ENCODE measurements at regions not wholly inside any gene's neighbourhood (a gene's known extent, or its start where the extent isn't known, plus 50 kb on each side); places are given as distances from the start of the nearest gene placed in this dataset.

GRCh38 chr9:673264-673965 lies 168.1 kb upstream of the DMRT1 start:
- DNase-seq (ENCODE audit: low read depth in 2 of 2), result no peak

GRCh38 chr9:673966-674526 lies 167.5 kb upstream of the DMRT1 start:
- DNase-seq (ENCODE audit: low read depth in 2 of 2), result no peak

GRCh38 chr9:675697-676370 lies 165.7 kb upstream of the DMRT1 start:
- no peak for DNase-seq (ENCODE audit: low read depth in 2 of 2)

DNA sequence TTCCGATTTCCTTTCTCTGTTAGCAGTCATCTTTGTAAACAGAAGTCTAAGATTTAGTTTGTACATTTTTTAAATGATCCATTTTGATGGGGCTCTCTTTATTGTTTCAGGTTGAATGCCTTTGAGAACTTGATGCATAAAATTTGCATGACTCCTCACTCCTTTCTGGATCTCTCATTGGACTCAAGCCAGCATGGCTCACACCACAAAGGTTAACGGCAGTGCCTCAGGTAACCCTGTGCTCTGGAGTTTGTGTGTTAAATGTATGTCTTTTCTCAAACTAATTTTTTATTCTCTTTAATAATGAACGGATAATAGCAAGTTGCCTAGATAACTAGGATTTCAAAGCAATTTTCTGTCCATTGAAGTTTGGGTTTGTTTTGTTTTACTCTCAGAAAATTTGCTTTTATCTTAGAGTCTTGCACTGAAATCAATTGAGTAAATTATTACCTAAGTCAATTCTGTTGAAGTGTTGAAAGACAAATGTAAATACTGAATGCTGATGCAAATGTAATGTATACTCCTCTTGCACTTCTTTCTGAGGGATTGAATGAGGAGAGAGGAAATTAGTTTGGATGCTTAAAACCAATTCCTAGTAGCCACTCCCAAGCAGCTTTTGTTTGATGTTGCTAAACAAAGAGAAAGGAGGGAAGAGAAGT lies 164.6 kb upstream of the DMRT1 start:
- DNase-seq (ENCODE audit: low read depth in 2 of 2), result no peak

DNA sequence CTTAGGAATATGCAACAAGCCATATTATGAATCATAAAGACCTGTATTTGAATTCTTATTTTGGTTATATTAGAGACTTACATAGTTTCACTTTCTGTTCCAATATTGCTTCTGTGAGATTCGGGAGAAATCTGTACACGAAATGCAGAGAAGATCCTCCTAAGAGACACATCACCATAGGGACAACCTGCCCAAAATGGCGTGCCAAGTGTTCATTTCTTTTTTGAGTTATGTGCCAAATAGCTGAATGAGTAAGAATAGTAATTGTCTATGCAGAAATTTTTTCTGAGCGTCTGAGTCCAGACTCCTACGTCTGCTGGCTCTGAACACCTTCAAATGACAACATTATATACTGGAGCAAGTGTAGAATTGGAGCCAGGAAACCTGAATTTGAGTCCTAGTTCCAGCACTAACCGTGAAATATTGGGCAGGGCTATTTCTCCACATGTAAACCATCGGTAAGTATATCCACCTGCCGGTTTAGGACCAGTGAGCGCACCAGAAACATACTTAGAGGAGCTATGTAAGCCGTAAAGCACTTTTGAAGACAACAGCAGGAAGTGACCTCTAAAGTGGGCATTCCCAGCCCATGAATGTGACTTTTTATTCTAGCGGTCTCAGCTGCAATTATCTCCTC lies 163.9 kb upstream of the DMRT1 start:
- no peak for DNase-seq (ENCODE audit: low read depth in 2 of 2)

DNA sequence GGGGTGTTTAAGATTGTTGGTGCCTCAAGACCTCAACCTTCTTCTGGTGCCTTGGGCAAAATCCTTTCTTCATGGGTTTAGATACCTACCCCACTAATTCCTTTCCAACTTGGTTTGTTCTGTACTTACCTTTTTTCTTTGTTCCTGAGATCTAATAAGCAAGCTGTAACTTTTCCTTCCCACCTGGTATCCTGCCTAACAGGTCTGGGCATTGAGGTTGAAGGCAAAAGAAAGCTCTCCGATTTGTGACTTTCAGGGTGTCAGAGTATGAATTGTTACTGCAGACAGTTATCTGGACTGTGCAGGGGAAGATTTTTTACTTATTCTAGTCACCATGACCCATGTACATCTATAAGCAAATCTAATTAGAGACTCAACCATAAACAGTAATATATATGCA lies 162.6 kb upstream of the DMRT1 start:
- no peak for DNase-seq (ENCODE audit: low read depth in 2 of 2)

DNA sequence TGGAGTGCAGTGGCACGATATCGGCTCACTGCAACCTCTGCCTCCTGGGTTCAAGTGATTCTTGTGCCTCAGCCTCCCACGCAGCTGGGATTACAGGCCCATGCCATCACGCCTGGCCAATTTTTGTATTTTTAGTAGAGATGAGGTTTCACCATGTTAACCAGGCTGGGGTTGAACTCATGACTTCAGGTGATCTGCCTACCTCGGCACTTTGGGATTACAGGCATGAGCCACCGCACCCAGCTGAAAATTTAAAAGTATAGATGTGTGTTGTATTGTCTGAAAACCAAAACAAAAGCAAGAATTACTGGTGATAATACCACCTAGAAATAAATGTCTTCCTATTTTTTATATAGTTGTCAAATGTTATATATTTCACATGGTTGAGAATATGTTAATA lies 162.0 kb upstream of the DMRT1 start:
- DNase-seq (ENCODE audit: low read depth in 2 of 2), result no peak

- DNase-seq (ENCODE audit: low read depth in 2 of 2), result no peak
Measured at GRCh38 chr9:680106-680505, 161.4 kb upstream of the DMRT1 start.

DNA sequence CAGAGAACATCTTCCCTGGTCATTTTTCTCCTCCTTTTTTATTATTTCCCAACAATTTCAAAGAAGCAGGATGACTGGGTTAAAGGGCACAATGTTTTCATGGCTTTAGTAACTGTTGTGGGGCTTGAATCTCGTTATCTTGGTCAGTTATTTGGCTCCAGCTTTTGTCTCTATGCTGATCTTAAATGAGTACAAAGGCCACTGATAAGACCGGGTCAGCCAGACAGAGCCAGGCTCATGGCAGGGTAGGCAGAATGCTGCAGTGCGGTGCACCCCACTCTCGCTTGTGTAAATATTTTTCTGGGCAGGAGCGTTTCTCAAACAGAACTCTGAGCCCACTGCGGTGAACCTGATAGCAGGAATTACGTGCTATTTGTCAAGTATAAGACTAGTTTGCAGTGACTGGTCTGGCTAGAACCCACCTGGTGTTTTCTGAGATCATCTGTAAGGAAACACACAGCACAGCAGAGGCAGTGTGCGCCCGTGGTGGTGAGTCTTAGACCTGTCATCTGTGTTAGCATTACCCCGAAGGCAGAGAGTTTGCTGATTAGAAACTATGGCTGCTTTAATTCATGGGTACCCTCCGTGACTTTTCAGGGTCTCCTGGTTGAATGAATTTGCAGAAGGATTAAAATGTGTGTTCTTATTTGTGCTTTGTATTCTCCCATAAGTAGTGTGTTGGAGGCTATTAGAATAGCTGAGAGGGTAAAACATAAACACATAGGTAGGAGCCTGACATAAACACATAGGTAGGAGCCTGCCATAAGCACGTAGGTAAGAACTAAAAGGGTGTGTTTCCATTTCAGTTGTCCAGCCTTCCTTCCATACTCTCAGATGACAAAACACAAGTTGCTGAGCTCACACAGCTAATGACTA lies 158.6 kb upstream of the DMRT1 start:
- DNase-seq (ENCODE audit: low read depth in 2 of 2), result no peak

- no peak for DNase-seq (ENCODE audit: low read depth in 2 of 2)
Measured at GRCh38 chr9:683509-684021, 157.9 kb upstream of the DMRT1 start.

GRCh38 chr9:684054-684890 lies 157.2 kb upstream of the DMRT1 start:
- DNase-seq (ENCODE audit: low read depth in 2 of 2), result no peak

- no peak for DNase-seq (ENCODE audit: low read depth in 2 of 2)
Measured at GRCh38 chr9:684941-685340, 156.6 kb upstream of the DMRT1 start.

GRCh38 chr9:686321-686813 lies 155.1 kb upstream of the DMRT1 start:
- DNase-seq (ENCODE audit: low read depth in 2 of 2), result no peak

GRCh38 chr9:687034-687785 lies 154.3 kb upstream of the DMRT1 start:
- DNase-seq (ENCODE audit: low read depth in 2 of 2), result no peak

DNA sequence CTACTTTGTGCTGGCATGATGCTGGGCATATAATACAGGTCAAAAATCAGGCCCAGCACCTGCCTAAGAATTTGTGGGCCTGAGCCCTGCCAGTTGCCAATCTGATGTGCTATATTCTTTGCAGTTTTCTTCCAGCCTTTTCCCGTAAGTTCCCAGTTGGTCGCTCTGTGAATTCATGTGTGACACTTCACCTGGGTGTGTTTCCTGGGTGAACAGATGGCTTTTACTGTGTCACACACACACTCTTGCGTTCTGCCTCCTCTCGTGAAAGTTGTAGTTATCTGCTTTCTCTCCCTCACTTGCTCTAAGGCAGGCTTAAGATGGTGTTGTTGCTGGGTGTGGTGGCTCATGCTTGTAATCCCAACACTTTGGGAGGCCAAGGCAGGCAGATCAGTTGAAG lies 153.5 kb upstream of the DMRT1 start:
- no peak for DNase-seq (ENCODE audit: low read depth in 2 of 2)

GRCh38 chr9:690517-691111 lies 150.9 kb upstream of the DMRT1 start:
- DNase-seq (ENCODE audit: low read depth in 2 of 2), result no peak

DNA sequence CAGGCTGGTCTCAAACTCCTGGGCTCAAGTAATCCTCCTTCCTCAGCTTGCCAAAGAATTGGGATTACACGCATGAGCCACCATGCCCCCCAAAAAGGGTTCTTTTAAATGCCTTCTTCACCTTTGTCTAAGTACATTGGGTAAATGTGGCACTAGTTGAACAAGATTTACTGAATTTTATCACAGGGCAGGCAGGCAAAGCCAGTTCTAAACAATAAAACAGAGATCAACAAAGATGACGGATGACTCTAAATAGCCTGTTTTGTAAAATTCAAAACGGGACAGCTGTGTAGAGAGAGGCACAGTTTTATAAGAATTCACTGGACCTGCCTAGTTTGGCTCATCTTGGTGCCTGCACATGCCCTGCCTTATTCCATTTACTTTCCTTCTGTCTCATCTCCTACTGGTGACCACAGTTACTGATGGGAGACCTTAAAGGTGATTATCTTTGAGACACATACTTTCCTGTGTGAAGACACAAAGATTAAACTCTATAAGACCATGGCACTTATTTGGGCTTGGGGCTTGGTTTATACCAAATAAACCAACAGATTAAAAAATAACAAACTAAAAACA lies 149.6 kb upstream of the DMRT1 start:
- DNase-seq (ENCODE audit: low read depth in 2 of 2), result no peak

GRCh38 chr9:692636-693129 lies 148.8 kb upstream of the DMRT1 start:
- no peak for DNase-seq (ENCODE audit: low read depth in 2 of 2)
